ENCODE measurements at regions not wholly inside any gene's neighbourhood (a gene's known extent, or its start where the extent isn't known, plus 50 kb on each side); places are given as distances from the start of the nearest gene placed in this dataset.

GRCh38 chr10:28479425-28479865, 53.5 kb upstream of the WAC start:
- no peak for DNase-seq

More at GRCh38 chr10:28479425-28479865, 53.5 kb upstream of the WAC start:
- H3K27me3 ChIP-seq (ENCODE audit: control insufficient read depth, insufficient read depth, low read length), result peaks cover 18% of the 10 kb centered on the region
- H4K5ac ChIP-seq (ENCODE audit: low read depth, low read length), result no peak overlapping the region
- H4K8ac ChIP-seq (ENCODE audit: low read depth in 2 of 2, low read length in 2 of 2), result no peak overlapping the region
- H4K91ac ChIP-seq (ENCODE audit: insufficient read depth, low read depth, low read length), result no peak overlapping the region
- no peak overlapping the region for H2BK120ac ChIP-seq (ENCODE audit: low read depth, low read length)
- H3K4me1 ChIP-seq (ENCODE audit: control insufficient read depth, insufficient read depth, low read length), result no peaks in the 10 kb centered on the region
- no peak overlapping the region for H3K23ac ChIP-seq (ENCODE audit: low read depth, low read length)
- H3K4ac ChIP-seq (ENCODE audit: low read depth, low read length), result no peak overlapping the region
- H2BK15ac ChIP-seq (ENCODE audit: low read depth, low read length), result no peak overlapping the region
- H2BK5ac ChIP-seq (ENCODE audit: low read depth, low read length, poor library complexity, severe bottlenecking), result no peak overlapping the region
- POLR2A ChIA-PET (ENCODE audit: unreplicated experiment), result no interaction called here
- H3K14ac ChIP-seq (replicated peaks; ENCODE audit: low read depth, low read length), result no peak overlapping the region
- dilution Hi-C loops (cut with HindIII; ENCODE audit: low sequenced_read_pairs, unreplicated experiment) (no loop called here), intact Hi-C loops (cut with micrococcal nuclease) (no loop called here), in situ Hi-C loops (cut with MboI; ENCODE audit: low sequenced_read_pairs) (no loop called here)
- H2AFZ ChIP-seq (replicated peaks; ENCODE audit: low read length, poor library complexity), result no peak overlapping the region
- no peak overlapping the region for H2AK5ac ChIP-seq (ENCODE audit: low read depth, low read length)
- no peak overlapping the region for H3K4me2 ChIP-seq (ENCODE audit: low read depth, low read length)
- BruUV-seq (replicated peaks), result no TSS peak
- H3K27ac ChIP-seq (ENCODE audit: insufficient read depth, low read length), result no peak overlapping the region
- CTCF ChIA-PET, result no interaction called here
- H3K4me3 ChIP-seq (ENCODE audit: insufficient read depth, low read depth, low read length), result no peak overlapping the region
- no peaks in the 10 kb centered on the region for H3K79me1 ChIP-seq (ENCODE audit: low read depth in 1 of 2, low read length in 2 of 2)
- no peaks in the 10 kb centered on the region; the same call in 1 of the 2 replicates for H3K9me1 ChIP-seq (ENCODE audit: insufficient read depth, low read length)
- no peaks in the 10 kb centered on the region for H3K36me3 ChIP-seq (ENCODE audit: control insufficient read depth, insufficient read depth, low read length)
- no peak overlapping the region for H3K18ac ChIP-seq (ENCODE audit: low read depth, low read length)
- no peak overlapping the region for H2BK20ac ChIP-seq (ENCODE audit: low read depth, low read length)
- 10% methylated on average over 2 of the region's 5 CpGs; no CpG with 5 or more reads in 1 of the 2 experiments for WGBS, 2 experiments (ENCODE audit: extremely low coverage in 2 of 2, insufficient read length in 1 of 2)
- no peak overlapping the region for H2AK9ac ChIP-seq (replicated peaks; ENCODE audit: low read depth, low read length, poor library complexity)
- no peak overlapping the region for H3K56ac ChIP-seq (ENCODE audit: extremely low read depth, insufficient read depth, low read length)
- ATAC-seq (ENCODE audit: low read depth), result no peak
- H4K20me1 ChIP-seq (ENCODE audit: insufficient read depth, low read length), result no peaks in the 10 kb centered on the region
- TF ChIP-seq RFX5 (IDR thresholded peaks at IDR 0.05; ENCODE audit: low read depth, low read length) (no peak), USF2 (IDR thresholded peaks at IDR 0.05; ENCODE audit: low read depth, low read length) (no peak), FOS (IDR thresholded peaks at IDR 0.05; ENCODE audit: low read depth, low read length) (no peak), MAFK (IDR thresholded peaks at IDR 0.05; ENCODE audit: low read depth, low read length) (no peak), CEBPB (IDR thresholded peaks at IDR 0.05; ENCODE audit: low read depth, low read length) (no peak)
- H3K9me3 ChIP-seq (ENCODE audit: control insufficient read depth, insufficient read depth, low read length), result peaks cover 2% of the 10 kb centered on the region
- no peak overlapping the region for H3K9ac ChIP-seq (ENCODE audit: low read depth, low read length)

Measured in IMR-90 (cell line).